H1 (cell line): ENCODE measurements at regions not wholly inside any gene's neighbourhood (a gene's known extent, or its start where the extent isn't known, plus 50 kb on each side); places are given as distances from the start of the nearest gene placed in this dataset.

Source experiments
- CTCF ChIA-PET: fragments of 300-600 bp; sonication (Branson Sonifier 250); formaldehyde crosslinking; loops from one replicate; lab custom pipeline; 2021; ENCODE audit not compliant: partially characterized antibody; lab: Charles Lee
- POLR2A ChIA-PET: fragments of 300-600 bp; sonication (Branson Sonifier 250); formaldehyde crosslinking; loops from one replicate; lab custom pipeline; 2021; ENCODE audit warnings: inconsistent platforms; ENCODE audit not compliant: partially characterized antibody; lab: Charles Lee
- DNase-seq, 2 experiments: peaks; one replicate each; pipeline versions ENCODE4 v3.0.0 to v3.0.0-alpha.2; 2010 to 2022; ENCODE audit warnings: low spot score in 2 of 2, low read depth in 1 of 2, mixed read lengths in 1 of 2
- FAIRE-seq: peaks from 2 replicates; lab custom pipeline; 2011; peaks lifted over from hg19 to GRCh38; lab: Jason Lieb, UNC
- H2AFZ ChIP-seq: 2 replicates; pipeline ENCODE4 v1.8.1; 2012; ENCODE audit warnings: low read length, inconsistent platforms
- H2AK5ac ChIP-seq: 2 replicates; pipeline ENCODE4 v1.6.1; 2013; ENCODE audit warnings: low read depth, low read length
- H2BK120ac ChIP-seq: replicated peaks from 2 replicates; pipeline ENCODE3; 2013; ENCODE audit warnings: low read depth, low read length, inconsistent platforms
- H2BK12ac ChIP-seq: 2 replicates; pipeline ENCODE4 v1.6.1; 2013; ENCODE audit warnings: low read depth, low read length
- H2BK15ac ChIP-seq: 2 replicates; pipeline ENCODE4 v1.6.1; 2013; ENCODE audit warnings: low read length
- H2BK20ac ChIP-seq: 2 replicates; pipeline ENCODE4 v1.6.1; 2013; ENCODE audit warnings: low read length
- H2BK5ac ChIP-seq: 2 replicates; pipeline ENCODE4 v1.6.1; 2013; ENCODE audit warnings: low read depth, low read length
- H3K14ac ChIP-seq: 2 replicates; pipeline ENCODE4 v1.6.1; 2013; ENCODE audit warnings: inconsistent platforms; ENCODE audit not compliant: insufficient read length
- H3K18ac ChIP-seq: 2 replicates; pipeline ENCODE4 v1.6.1; 2013; ENCODE audit warnings: low read length; ENCODE audit errors: extremely low read depth
- H3K23ac ChIP-seq: 2 replicates; pipeline ENCODE4 v1.6.1; 2013; ENCODE audit warnings: inconsistent platforms; ENCODE audit not compliant: insufficient read length
- H3K23me2 ChIP-seq: 2 replicates; pipeline ENCODE4 v1.6.1; 2013; ENCODE audit warnings: low read depth, low read length
- H3K27ac ChIP-seq: 2 replicates; pipeline ENCODE4 v1.6.1; 2011; ENCODE audit warnings: low read depth, low read length, inconsistent platforms
- H3K27me3 ChIP-seq, 4 experiments: replicated peaks in 1 of 4; 1 replicate in 1 of 4; 2 replicates in 3 of 4; pipeline versions ENCODE4 v1.6.1 to v1.8.1; 2011 to 2013; ENCODE audit warnings: low read length in 3 of 4, mild to moderate bottlenecking in 3 of 4, inconsistent platforms in 2 of 4, mixed read lengths in 2 of 4, moderate library complexity in 1 of 4; ENCODE audit not compliant: control insufficient read depth in 3 of 4, insufficient read depth in 3 of 4; ENCODE audit errors: extremely low read depth in 1 of 4
- H3K36me3 ChIP-seq, 4 experiments: 2 replicates each; pipeline versions ENCODE4 v1.6.1 to v1.8.1; 2011 to 2013; ENCODE audit warnings: mild to moderate bottlenecking in 4 of 4, low read length in 3 of 4, moderate library complexity in 2 of 4, control low read depth in 1 of 4, inconsistent platforms in 1 of 4; ENCODE audit not compliant: insufficient read depth in 4 of 4, control insufficient read depth in 2 of 4
- H3K4ac ChIP-seq: replicated peaks from 2 replicates; pipeline ENCODE3; 2013; ENCODE audit warnings: low read length, low read depth, mixed read lengths, inconsistent platforms; ENCODE audit not compliant: insufficient read length
- H3K4me1 ChIP-seq, 4 experiments: replicated peaks in 1 of 4; 1 replicate in 1 of 4; 2 replicates in 3 of 4; pipeline versions ENCODE4 v1.6.1 to v1.8.1; 2011 to 2013; ENCODE audit warnings: low read length in 3 of 4, inconsistent platforms in 2 of 4, mixed read lengths in 1 of 4; ENCODE audit not compliant: insufficient read depth in 4 of 4, control insufficient read depth in 3 of 4
- H3K4me2 ChIP-seq, 2 experiments: 2 replicates each; pipeline versions ENCODE4 v1.6.1 to v1.8.1; 2011 to 2013; ENCODE audit warnings: low read depth in 2 of 2, low read length in 2 of 2, control low read depth in 1 of 2, inconsistent platforms in 1 of 2, mild to moderate bottlenecking in 1 of 2; ENCODE audit not compliant: insufficient read depth in 1 of 2
- H3K4me3 ChIP-seq, 4 experiments: fragments of 200-600, 300-600 bp in 1 of 4; sonication (generic), shearing (Covaris generic), sonication (Bioruptor Twin) in 1 of 4; 2 replicates each; pipeline versions ENCODE4 v1.5.1 to v1.8.1; 2011 to 2016; ENCODE audit warnings: low read length in 4 of 4, low read depth in 3 of 4, control low read depth in 2 of 4, inconsistent platforms in 2 of 4, mild to moderate bottlenecking in 2 of 4, mixed read lengths in 1 of 4, moderate library complexity in 1 of 4; ENCODE audit not compliant: insufficient read depth in 2 of 4; ENCODE audit errors: extremely low read depth in 1 of 4
- H3K56ac ChIP-seq: replicated peaks from 2 replicates; pipeline ENCODE3; 2013; ENCODE audit warnings: low read depth, mild to moderate bottlenecking, mixed read lengths, low read length, inconsistent platforms; ENCODE audit not compliant: insufficient read length
- H3K79me1 ChIP-seq: 2 replicates; pipeline ENCODE4 v1.6.1; 2013; ENCODE audit warnings: low read depth, low read length, control low read depth
- H3K79me2 ChIP-seq, 2 experiments: 2 replicates each; pipeline versions ENCODE4 v1.6.1 to v1.8.1; 2012 to 2013; ENCODE audit warnings: low read length in 2 of 2, mild to moderate bottlenecking in 2 of 2, inconsistent platforms in 1 of 2; ENCODE audit not compliant: insufficient read depth in 2 of 2, control insufficient read depth in 1 of 2
- H3K9ac ChIP-seq, 4 experiments: replicated peaks in 1 of 4; 1 replicate in 1 of 4; 2 replicates in 3 of 4; pipeline versions ENCODE4 v1.6.1 to v1.8.1; 2011 to 2013; ENCODE audit warnings: low read depth in 3 of 4, low read length in 3 of 4, control low read depth in 2 of 4, mild to moderate bottlenecking in 2 of 4, moderate library complexity in 2 of 4, inconsistent platforms in 1 of 4; ENCODE audit errors: extremely low read depth in 1 of 4
- H3K9me3 ChIP-seq, 2 experiments: 2 replicates each; pipeline versions ENCODE4 v1.6.1 to v1.8.1; 2012 to 2013; ENCODE audit warnings: mild to moderate bottlenecking in 2 of 2, moderate library complexity in 2 of 2, control low read depth in 1 of 2, inconsistent platforms in 1 of 2, low read depth in 1 of 2, low read length in 1 of 2, mixed read lengths in 1 of 2; ENCODE audit not compliant: insufficient read depth in 2 of 2
- H4K20me1 ChIP-seq, 2 experiments: replicated peaks in 1 of 2; 2 replicates each; pipeline versions ENCODE3 to v1.8.1; 2011 to 2013; ENCODE audit warnings: inconsistent platforms in 2 of 2, low read length in 2 of 2, mild to moderate bottlenecking in 1 of 2; ENCODE audit not compliant: insufficient read depth in 2 of 2, control insufficient read depth in 1 of 2
- H4K5ac ChIP-seq: 2 replicates; pipeline ENCODE4 v1.6.1; 2013; ENCODE audit warnings: low read length, low read depth, mixed read lengths, inconsistent platforms; ENCODE audit not compliant: insufficient read length
- H4K8ac ChIP-seq: 2 replicates; pipeline ENCODE4 v1.8.0; 2013; ENCODE audit warnings: mild to moderate bottlenecking, moderate library complexity, low read length, inconsistent platforms; ENCODE audit not compliant: insufficient read depth; ENCODE audit errors: extremely low read depth
- H4K91ac ChIP-seq: replicated peaks from 2 replicates; pipeline ENCODE3; 2013; ENCODE audit warnings: low read length, mixed read lengths, inconsistent platforms; ENCODE audit not compliant: insufficient read length
- NRF1 ChIP-seq: IDR thresholded peaks from 2 replicates; pipeline ENCODE4 v1.6.1; 2011; ENCODE audit warnings: mild to moderate bottlenecking, low read depth, low read length, improper control_type of control experiment
- SIX5 ChIP-seq: IDR thresholded peaks from 2 replicates; pipeline ENCODE4 v1.6.1; 2011; ENCODE audit warnings: mild to moderate bottlenecking, low read depth, low read length
- WGBS, 2 experiments: shearing (Covaris generic) in 1 of 2; methylation state at CpG; one replicate each; pipeline versions ENCODE4 v1.1.6 to v1.1.7; 2013 to 2015; ENCODE audit warnings: low lambda C conversion rate in 2 of 2, mixed read lengths in 2 of 2, inconsistent platforms in 1 of 2, low coverage in 1 of 2, missing lambda C conversion rate in 1 of 2; ENCODE audit not compliant: insufficient replicate concordance in 2 of 2, insufficient coverage in 1 of 2, insufficient read length in 1 of 2; ENCODE audit errors: extremely low coverage in 1 of 2, missing lambda C conversion rate in 1 of 2; 5-methylcytosine and 5-hydroxymethylcytosine counted together

- Histone ChIP-seq H3K9me3 (no peaks in the 10 kb centered on the region), H3K79me1 (no peaks in the 10 kb centered on the region), H2BK15ac (no peak overlapping the region), H2AFZ (no peak overlapping the region), H4K91ac (no peak overlapping the region), H3K27ac (no peak overlapping the region), H3K4me2 (no peak overlapping the region), H3K23me2 (no peaks in the 10 kb centered on the region), H3K4ac (no peak overlapping the region), H3K4me1 (no peaks in the 10 kb centered on the region), H2BK12ac (no peak overlapping the region), H2BK120ac (no peak overlapping the region), H3K56ac (no peak overlapping the region), H3K18ac (no peak overlapping the region), H3K36me3 (no peaks in the 10 kb centered on the region), H2BK5ac (no peak overlapping the region), H3K27me3 (no peaks in the 10 kb centered on the region; a peak in 1 of 7 replicates), H2AK5ac (no peak overlapping the region), H4K5ac (no peak overlapping the region)
- FAIRE-seq: no peak
- 87% methylated on average over 8 of the region's 8 CpGs; no CpG with 5 or more reads in 1 of the 2 experiments for WGBS, 2 experiments
- TF ChIP-seq NRF1: no peak
- TF ChIP-seq SIX5: no peak
- TF ChIP-seq, all 59 proteins: peak for 0
- no peak overlapping the region for H3K9ac ChIP-seq
- DNase-seq: no peak
- no peak overlapping the region for H3K4me3 ChIP-seq
- CTCF ChIA-PET: interaction anchor here (1.0 to 2.4 kb wide), 2 partner anchors 12 to 13 kb away, joined by 4 to 8 read pairs; no protein-coding TSS in a partner anchor
- H3K79me2 ChIP-seq: no peaks in the 10 kb centered on the region
- POLR2A ChIA-PET: no interaction called here
- H2BK20ac ChIP-seq: no peak overlapping the region
- H4K20me1 ChIP-seq: peaks cover 0 to 2% of the 10 kb centered on the region in 2 experiments
- no peak overlapping the region for H3K14ac ChIP-seq
- H4K8ac ChIP-seq: no peak overlapping the region
- H3K23ac ChIP-seq: no peak overlapping the region
Measured at GRCh38 chr15:85276921-85277320, 103.5 kb upstream of the AKAP13 start.
